NCI-H1436 (cell line): ENCODE measurements at regions not wholly inside any gene's neighbourhood (a gene's known extent, or its start where the extent isn't known, plus 50 kb on each side); places are given as distances from the start of the nearest gene placed in this dataset.
A peak's percentile ranks its signal among the peaks of the same experiment; 100 is the strongest.

Experiments
- DNase-seq: peaks from one replicate; lab custom pipeline; 2025; lab: John Stamatoyannopoulos, UW

DNA sequence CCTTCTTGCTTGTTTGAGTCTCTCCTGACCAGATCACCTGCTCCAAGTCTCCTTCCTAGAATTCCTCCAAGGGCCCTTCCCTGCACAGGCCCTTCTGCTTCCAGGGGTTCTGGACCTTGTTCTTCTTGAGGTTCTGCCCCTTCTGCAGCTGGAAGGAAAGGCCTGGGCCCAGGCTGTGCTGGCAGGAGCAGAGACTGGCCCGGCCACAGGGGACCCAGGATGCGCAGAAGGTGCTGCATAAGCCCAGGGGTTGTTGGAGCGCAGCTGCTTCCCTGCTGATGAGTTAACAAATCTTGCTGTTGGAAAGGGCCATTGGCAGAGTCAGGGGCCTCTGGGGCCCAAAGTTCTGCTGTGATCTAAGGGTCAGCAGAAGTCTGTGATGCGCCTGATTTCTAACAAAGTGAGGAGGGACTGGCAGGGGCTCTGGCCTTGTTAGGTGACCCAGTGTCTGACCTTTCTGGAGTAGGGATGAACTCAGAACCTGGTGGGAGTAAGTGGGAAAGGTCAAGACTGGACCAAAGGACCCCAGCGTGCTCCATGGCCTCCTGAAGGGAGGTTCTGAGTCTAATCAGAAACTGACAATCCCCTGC is 509.8 kb downstream of the PTPRU start:
- DNase-seq, result no peak

DNA sequence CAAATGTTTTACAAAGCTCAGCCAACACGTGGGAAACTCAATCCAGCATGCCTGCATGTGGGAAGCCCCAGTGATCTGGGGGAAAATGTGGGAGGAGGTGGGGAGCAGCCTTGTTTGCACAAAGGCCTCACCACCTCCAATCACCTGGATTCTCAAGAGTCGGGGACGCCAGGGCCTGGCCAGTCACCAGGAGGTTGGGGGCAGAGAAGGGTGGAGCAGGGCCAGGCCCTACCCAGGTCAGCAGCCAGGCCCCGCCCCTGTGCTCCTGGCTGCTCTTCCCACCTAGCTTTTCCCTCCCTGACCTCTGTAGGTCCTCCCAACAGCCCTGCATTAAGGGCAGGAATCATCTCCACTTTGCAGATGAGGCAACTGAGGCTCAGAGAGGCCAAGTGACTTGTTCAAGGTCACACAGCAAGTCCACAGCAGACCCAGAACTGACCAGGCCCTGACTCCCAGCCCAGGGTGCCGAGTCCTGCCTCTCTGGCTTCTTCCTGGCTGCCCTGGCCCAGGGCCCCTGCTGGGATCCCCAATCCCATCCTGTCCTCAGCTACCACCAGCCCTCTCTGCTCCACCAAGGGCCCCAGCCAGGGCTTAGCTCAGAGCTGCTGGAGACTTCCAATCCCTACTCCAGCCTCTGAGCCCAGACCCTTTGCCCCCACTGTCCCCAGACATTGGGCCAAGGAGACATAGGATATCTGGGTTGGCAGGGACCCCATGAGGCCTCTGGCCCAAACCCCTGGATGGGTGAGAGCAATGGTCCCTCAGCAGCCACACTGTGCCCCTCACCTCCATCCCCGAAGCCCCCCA is 508.6 kb downstream of the PTPRU start:
- DNase-seq, result no peak

DNA sequence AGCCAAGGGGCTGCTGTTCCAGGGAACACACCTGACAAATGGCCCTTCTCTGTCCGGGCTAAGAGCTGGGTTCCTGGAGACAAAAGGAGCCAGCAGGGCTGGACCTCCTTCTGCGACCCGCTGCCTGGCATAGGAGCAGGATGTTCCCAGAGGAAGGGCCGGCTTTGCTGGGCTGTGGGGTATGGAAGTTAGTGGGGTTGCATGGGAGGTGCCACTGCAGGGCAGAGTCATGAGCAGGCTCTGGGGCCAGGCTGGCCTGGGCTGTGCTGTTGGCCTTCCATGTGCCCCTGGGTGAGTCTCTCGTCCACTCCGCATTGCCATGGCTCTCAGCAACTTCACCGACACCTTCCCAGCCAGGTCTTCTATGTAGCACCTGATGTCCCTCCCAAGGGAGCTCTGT is 507.6 kb downstream of the PTPRU start:
- no peak for DNase-seq

DNA sequence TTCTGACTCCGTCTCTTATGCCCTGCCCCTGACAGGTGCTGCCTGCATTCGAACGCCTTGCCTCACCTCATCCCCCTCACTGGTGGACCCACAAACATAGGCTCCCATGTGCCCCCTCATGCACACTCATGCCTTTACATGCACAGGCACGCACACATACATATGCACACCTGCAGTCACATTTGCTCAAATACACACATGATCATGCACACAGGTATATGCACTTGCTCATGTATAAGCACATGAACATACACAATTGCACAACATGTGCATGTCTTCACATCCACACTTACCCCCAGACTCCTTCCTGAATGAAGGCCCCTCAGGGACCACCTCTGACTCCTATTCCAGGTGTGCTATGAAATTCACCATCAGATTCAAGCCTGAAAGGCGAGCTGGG is 506.9 kb downstream of the PTPRU start:
- peak; percentile 9 for DNase-seq

DNA sequence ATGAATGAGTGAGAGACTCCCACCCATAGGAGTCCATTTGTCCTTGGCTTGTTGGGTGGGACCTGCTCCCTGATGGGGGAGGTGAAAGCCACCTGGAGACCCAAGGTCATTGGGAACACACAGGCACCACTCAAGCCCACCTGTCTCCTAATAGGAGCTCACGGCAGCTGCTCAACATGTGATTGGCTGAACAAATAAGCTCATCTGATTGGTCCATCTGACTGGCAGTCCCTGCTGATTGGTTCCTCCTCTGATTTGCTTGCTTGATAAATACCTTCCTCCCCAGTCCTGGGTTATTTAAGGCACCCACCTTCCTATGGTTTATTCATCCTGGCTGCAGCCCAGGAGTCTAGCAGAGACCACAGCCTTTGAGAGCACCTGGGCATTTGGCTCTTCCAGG is 502.9 kb downstream of the PTPRU start:
- no peak for DNase-seq

DNA sequence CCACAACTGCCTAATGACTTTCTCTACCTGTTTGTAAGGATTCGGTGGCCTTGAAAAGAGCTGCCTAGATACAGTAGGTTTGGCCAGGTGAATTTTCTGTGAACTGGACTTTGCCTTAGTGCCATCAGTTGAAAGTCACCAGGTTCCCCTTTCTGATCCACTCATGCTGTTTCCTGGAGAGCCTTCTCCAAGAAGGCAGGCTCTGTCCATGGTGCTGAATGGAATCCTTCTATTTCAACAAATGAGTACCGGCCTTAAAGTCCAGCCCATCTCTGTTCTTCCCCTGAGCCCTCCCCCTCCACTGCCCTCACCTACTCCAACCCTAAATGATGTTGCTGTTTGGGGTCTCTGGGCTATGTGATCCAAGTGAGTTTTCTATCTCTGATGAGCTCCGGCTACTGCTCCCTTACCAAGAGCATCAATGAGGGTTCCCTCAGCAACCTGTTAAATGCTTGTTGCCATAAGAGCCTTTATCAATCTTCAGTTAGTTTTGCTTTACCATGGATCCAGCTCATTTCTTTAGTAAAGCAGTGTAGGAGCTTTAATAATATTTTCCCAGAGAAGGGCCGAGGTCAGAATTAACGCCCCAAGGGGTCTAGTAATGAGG is 500.4 kb downstream of the PTPRU start:
- DNase-seq, result no peak

DNA sequence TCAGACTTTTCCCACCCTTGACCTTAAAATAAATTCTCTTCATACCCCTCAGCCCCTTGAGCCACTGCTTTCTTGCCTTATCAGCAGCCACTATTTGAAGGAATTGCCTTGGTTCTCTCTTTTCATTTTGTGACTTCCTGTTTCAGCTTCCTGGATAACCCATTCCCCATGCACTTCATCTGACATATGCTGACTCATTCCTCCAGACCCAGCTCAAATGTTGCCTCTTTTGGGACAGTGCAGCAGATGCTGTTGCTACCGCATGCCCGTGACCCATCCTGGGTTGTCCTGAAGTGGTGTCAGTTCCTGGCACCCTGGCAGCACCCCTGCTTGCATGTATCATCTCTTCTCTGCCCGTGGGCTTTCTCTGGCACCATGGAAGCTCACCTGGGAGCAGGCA is 496.1 kb downstream of the PTPRU start:
- DNase-seq, result no peak

DNA sequence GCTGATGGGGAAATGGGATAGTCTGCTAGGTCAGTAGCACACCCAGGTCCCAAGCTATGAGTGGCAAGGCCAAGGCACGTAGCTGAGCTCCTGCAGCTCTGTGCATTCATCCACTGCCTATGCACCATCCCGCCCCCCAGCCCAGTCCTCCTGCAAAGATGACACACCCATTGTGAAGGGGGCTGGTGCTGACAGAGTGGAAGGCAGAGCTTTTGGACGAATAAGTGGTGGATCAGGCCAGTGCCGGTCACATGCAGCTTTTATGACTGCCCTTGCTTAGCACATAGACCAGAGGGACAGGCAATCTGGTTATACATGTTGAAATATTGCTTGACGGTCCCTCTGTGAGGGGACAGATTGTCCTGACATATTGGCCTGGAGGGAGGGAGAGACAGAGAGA is 494.3 kb downstream of the PTPRU start:
- no peak for DNase-seq

DNA sequence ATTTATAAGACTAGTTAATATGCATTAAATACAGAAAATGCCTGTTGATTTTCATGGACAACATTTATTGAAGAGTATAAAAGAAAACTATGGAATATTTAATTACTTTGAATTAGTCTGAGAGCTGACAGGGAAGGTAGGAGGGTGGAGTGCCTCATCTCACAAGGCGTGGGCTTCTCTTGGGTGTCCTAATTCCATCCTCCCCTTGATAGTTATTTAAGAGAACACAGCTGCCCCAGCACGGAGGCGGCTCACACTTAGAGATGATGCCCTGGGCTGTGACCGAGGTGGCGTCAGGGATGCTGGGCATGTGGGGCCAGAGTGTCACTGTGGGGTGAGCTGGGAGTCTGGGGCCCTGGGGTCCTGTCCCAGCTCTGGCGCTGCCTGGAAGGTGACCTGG is 493.0 kb downstream of the PTPRU start:
- DNase-seq, result no peak

DNA sequence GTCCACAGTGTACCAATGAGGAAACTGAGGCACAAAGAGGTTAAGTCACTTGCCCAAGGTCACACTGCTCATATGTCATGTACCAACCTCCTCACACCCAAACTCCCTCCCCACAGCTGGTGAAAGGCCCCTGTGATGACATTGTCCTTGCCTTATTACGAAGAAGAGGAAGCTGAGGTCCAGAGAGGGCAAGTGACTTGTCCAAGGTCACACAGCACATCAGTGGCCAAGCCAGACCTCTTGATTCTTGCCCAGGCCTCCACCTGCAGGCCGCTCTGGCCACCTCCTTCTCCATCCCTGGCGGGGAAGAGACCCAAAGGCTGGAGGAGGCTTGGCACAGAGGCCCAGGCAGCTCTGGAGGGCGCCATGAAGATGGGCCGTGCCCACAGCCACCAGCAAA is 492.4 kb downstream of the PTPRU start:
- no peak for DNase-seq

DNA sequence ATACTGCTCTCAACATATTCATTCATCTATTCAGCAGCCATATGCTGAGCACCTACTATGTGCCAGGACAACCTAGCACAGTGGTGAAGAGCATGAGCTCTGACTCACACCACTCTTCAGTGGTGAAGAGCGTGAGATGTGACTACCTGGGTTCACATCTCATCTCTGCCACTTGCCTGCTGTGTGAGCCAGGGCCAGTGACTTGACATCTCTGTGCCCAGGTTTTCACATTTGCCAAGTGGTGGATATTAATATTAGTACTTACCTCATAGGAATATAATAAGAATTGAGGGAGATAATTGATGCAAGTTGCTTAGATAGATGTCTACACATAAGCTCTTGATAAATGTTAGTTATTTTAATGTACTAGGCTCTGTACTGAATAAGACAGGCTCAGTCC is 488.9 kb downstream of the PTPRU start:
- no peak for DNase-seq

DNA sequence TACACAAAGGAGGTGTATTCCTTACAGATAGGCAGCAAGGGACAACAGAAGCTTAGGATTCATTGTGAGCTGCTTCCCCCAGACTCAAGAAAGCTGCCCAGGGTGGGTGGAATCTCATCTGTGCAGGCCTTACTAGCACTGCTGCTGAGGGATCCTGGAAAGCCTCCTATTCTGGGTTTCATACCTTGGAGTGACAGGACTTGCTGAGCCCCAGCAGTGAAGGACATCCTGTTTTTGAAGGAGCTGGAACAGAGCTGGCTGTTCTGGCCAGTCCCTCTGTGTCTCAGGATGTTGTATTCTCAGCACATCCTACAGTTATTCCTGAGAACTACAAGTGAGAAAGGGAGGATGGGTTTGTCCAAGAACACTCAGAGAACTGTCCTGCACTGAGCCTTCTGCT is 486.3 kb downstream of the PTPRU start:
- no peak for DNase-seq

DNA sequence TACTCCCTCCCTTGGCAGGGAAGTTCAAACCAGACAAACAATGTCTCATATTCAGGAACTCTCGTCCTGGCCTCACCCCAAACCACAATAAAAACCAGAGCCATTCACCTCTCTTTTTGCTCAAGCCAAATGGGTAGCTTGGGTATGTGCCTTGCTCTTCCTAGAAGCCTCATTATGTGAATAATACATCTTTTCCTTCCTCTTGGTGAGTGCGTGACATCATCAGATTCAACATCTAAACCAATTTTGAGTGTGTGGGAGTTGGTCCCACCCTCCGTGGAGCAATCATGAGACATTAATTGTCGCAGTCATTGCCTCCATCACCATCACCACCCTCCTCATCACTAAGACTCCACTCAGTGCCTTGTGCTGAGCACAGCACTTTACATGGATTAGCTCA is 482.9 kb downstream of the PTPRU start:
- DNase-seq, result no peak

DNA sequence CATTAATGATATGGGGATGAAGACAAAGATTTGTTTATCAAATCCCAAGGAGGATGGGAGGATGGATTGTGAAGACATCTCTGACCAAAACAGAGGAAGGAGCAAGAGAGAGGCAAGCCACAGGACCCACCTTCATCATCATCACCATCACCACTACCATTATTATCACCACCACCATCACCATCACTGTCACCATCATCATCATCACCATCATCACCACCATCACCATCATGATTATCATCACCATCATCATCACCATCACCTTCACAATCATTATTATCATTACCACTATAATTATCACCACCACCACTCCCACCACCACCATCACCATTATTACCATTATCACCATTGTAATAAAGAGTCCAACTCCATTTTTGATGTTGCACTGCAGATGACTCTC is 482.5 kb downstream of the PTPRU start:
- DNase-seq, result no peak

DNA sequence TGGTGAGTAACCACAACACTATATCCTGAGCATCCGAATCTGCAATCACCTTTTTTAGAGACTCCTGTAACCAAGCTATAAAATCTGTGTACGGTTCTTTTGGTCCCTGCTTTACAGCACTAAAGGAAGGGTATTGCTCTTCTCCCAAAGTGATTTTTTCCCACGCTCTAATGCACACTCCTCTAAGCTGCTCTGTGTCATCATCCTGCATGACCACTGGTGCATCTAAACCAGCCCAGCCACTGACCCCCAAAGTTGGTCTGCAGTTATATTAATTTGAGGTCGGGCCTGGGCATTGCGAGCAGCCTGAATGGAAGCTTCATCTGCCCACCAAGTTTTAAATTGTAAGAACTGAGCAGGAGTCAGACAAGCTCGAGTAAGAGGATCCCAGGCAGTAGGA is 480.0 kb downstream of the PTPRU start:
- no peak for DNase-seq

DNA sequence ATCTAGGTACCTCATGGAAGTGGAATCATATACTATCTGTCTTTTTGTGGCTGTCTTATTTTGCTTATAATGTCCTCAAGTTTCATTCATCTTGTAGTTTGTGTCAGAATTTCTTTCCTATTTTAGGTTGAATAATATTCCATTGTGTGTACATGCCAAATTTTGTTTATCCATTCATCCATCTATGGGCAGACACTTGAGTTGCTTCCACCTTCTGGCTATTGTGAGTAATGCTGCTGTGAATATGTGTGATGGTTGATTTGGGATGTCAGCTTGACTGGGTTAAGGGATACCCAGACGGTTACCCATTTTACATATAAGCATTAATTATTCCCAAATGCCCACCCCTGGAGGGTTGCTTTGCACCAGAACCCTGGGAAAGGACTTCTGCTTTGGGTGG is 477.5 kb downstream of the PTPRU start:
- DNase-seq, result no peak

DNA sequence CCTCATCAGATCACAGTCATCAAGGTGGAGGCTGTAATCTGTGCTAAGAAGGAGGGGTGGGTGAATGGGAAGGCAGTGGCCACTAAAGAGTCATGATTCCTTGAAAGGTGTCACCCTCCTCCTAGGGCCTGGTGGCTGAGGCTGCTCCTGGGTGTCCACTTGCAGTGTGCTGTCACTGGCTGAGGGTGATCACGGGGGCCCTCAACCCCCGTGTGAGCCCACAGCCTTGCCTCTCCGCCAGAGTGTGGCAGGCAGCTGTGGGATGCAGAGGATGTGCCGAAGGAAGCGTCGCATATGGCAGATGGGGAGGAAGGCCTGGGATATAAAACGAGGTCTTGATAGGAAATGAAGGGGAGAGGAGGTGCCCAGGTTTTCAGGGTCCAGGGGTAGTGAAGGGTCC is 476.5 kb downstream of the PTPRU start:
- no peak for DNase-seq

DNA sequence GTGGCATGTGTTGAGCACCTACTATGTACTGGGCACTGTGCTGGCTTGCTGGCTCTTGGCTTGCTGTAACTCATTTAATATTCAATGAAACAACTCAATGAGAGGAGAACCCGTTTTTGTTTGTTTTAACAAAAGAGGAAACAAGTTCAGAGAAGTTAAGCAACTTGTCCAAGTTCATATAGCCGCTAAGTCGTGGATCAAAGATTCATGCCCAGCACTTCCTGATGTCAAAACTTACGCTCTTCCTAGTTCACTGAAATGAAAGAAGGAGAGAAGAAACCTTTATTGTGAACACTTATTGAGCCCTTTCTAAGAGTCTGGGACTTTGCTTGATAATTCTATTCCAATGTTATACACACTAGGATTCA is 475.9 kb downstream of the PTPRU start:
- DNase-seq, result no peak

DNA sequence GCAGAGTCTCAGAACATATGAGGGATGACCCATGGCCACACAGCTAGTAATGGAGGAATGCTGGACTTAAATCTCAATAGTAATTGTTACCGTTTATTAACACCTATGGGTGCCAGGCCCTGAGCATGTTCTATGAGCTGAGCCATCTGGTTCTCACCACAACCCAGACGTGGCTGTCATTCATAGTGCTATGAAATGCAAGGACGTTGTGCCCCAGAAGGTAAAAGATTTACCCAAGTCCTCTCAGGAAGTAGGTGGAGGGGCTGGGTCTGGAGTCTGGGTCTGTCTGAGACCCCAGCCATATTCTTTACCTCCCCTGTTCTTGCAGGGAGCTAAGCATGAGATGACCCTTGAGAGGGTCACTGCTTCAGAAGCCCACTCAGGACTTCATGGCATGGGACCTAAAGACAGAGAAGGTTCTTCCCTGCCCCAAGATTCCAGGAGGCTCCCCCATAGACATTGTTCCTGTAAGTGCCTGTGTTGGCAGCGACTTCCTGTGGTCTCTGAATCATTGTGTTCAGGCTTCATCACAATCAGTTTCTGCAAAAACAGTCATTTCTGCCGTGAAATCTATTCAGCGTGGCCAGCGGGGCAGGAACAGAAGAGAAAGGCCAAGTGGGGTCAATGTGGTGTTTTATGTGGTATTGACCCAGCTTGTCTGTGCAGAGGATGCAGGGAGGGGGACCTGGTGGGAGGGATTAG is 475.4 kb downstream of the PTPRU start:
- DNase-seq, result no peak

DNA sequence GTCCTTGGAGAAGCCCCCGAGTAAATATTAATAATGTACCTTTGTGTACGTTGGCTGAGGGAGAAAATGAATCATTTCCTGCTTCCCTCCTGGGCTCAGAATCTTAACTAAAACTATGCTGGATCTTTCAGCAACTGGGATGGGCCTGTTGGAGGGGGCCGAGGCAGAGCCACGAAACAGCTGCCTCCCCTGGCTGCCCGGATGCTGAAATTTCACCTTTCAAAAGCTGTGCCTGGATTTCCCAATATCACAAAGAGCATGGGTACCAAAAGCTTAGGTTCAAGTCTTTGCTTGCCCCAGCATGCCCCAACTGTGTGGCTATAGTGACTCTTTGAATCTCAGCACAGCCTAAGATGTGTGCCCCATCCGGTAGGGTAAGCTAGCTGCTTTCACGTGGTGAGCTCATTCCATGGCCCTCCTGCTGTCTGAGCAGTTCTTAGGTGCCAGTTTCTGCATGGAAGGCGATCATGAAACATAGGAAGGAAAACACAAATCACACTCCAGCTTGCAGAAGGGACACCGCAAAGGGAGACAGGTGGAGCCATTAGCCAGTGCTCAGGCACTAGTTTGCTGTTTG is 473.5 kb downstream of the PTPRU start:
- DNase-seq, result peak; percentile 57

DNA sequence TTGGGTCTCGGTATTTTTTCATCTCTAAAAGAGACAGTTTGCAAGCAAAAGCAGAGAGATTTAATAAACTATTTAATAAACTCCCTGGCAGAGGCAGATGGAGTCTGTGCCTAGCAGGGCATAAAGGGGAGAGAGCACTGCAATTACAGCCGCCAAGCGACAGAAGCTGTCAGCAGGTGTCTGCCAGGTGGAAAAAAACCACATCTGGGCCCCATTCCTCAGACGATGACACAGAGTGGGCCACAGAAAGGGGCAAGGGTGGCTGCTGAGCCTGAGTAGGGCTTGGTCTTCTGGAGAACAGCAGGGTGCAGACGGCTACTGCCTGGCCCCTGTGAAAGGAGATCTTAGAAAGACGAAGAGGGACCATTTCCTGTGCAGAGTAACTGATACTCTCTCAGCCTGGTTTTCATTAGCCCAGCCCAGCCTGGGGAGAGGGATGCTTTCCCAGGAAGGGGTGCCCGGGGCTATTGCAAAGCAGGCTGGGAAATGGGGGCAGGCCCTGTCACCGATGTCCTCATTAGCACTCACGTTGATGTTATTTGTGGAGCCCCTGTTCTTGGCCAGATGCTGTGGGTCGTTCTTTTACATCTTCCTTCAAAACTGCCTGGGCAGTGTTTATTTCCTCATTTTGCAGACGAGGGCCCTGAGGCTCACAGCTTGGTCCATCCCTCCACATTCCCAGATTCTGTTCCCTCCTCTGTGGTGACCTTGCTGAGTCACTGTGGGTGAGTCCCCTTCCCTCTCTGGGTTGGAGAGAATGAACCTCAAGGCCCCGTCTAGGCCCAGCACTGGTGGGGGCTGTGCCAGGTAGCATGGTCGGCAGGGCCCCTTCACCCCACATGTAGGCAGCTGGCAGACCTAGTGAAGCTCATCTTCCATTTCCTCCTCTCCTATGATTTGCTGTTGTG is 472.7 kb downstream of the PTPRU start:
- DNase-seq, result peak; percentile 78

DNA sequence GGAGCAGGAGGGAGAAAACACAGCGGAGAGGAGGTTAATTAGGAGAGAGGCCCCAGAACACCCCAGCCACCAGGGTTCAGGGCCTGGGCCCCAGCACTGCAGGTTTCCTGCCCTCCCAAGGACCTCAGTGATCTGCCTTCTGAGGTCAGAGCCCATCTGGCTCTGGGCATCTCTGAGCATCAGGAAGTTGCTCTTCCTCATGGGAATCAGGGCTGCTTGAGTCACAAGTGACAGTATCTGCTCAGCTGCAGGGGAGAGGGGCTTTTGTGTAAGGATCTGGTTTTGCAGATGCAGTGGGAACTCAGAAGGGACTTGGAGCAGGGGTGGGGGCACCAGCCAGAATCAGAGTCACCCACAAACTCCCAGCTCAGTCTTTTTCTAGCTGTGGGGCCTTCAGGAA is 472.1 kb downstream of the PTPRU start:
- DNase-seq, result peak; percentile 31
